Aorta (tissue), 5 donors: ENCODE measurements at regions not wholly inside any gene's neighbourhood (a gene's known extent, or its start where the extent isn't known, plus 50 kb on each side); places are given as distances from the start of the nearest gene placed in this dataset.
"Not testable (repeated sequence)": the region's sequence is repeated elsewhere in the genome, so short reads cannot be mapped to it uniquely, and the experiment has no call there.

Source experiments
- ATAC-seq: fragments of 200-7000 bp; cut with Tn5 transposase; one replicate; pipeline ENCODE4 v1.9.1; 2022; ENCODE audit warnings: moderate library complexity; ENCODE audit not compliant: low FRiP score
- DNase-seq, 2 donors: peaks; one replicate each; pipeline ENCODE4 v3.0.0-alpha.2; 2020
- H3K27ac ChIP-seq, 2 donors: one replicate each; pipeline ENCODE4 v1.5.1; 2013; ENCODE audit warnings: low read length in 2 of 2, mild to moderate bottlenecking in 2 of 2, moderate library complexity in 2 of 2, control low read depth in 1 of 2, inconsistent platforms in 1 of 2, low read depth in 1 of 2
- H3K27me3 ChIP-seq, 2 donors: one replicate each; pipeline ENCODE4 v1.6.1; 2013; ENCODE audit warnings: control low read depth in 1 of 2, low read length in 1 of 2, mild to moderate bottlenecking in 1 of 2, moderate library complexity in 1 of 2; ENCODE audit not compliant: insufficient read depth in 2 of 2, control insufficient read depth in 1 of 2
- H3K36me3 ChIP-seq, 2 donors: one replicate each; pipeline ENCODE4 v1.6.1; 2013; ENCODE audit warnings: control low read depth in 1 of 2, low read length in 1 of 2, mild to moderate bottlenecking in 1 of 2; ENCODE audit not compliant: insufficient read depth in 2 of 2, control insufficient read depth in 1 of 2
- H3K4me1 ChIP-seq, 2 donors: one replicate each; pipeline ENCODE4 v1.6.1; 2013; ENCODE audit warnings: low read length in 2 of 2, control low read depth in 1 of 2, mild to moderate bottlenecking in 1 of 2, moderate library complexity in 1 of 2; ENCODE audit not compliant: insufficient read depth in 2 of 2, control insufficient read depth in 1 of 2
- H3K4me3 ChIP-seq, 2 donors: one replicate each; pipeline ENCODE4 v1.5.1; 2013; ENCODE audit warnings: low read length in 2 of 2, control low read depth in 1 of 2, mild to moderate bottlenecking in 1 of 2
- H3K9me3 ChIP-seq: one replicate; pipeline ENCODE4 v1.6.1; 2013; ENCODE audit warnings: mild to moderate bottlenecking, low read length; ENCODE audit not compliant: control insufficient read depth
- WGBS, 2 donors: extraction: QIAGEN DNeasy Blood & Tissue Kit; methylation state at CpG; one replicate each; pipeline ENCODE4 v1.1.7; 2013; 5-methylcytosine and 5-hydroxymethylcytosine counted together
- intact Hi-C, 2 donors: fragments of 100-400 bp; cut with DNase I; formaldehyde crosslinking; loops; one replicate each; pipeline versions ENCODE4 v1.14.2 to v1.15.0; 2022
- donor health status: healthy with polysubstance abuse.
- donor health status: Bipolar disorder and iron deficiency.
- donor health status: DM: no; HTN: no; CAD: no.
- donor health status: DM: no; HTN: no; CAD: no.
- donor health status: DM: yes; HTN: yes; CAD: no.

- WGBS, 2 donors = 43 to 45% methylated on average over 9 of the region's 9 CpGs
- Histone ChIP-seq H3K36me3 (no peaks in the 10 kb centered on the region), H3K4me3 (no peak overlapping the region), H3K4me1 (no peaks in the 10 kb centered on the region), H3K27me3 (peaks cover 0 to 2% of the 10 kb centered on the region in 2 donors), H3K9me3 (no peaks in the 10 kb centered on the region), H3K27ac (no peak overlapping the region)
- intact Hi-C loops = no loop called here
- ATAC-seq = no peak
- no peak for DNase-seq
Observed at GRCh38 chr10:84607523-84607922, 279.1 kb downstream of the CCSER2 start.

GRCh38 chr10:84608126-84608525, 279.7 kb downstream of the CCSER2 start:
- H3K27ac ChIP-seq = no peak overlapping the region
- no peaks in the 10 kb centered on the region for H3K4me1 ChIP-seq
- ATAC-seq (no peak), DNase-seq (no peak)
- no peak overlapping the region for H3K4me3 ChIP-seq
- no peaks in the 10 kb centered on the region for H3K9me3 ChIP-seq
- WGBS, 2 donors = 92 to 95% methylated on average over 4 of the region's 4 CpGs
- H3K27me3 ChIP-seq = peaks cover 0 to 2% of the 10 kb centered on the region in 2 donors
- intact Hi-C loops = no loop called here
- no peaks in the 10 kb centered on the region for H3K36me3 ChIP-seq

- no peaks in the 10 kb centered on the region for H3K36me3 ChIP-seq
- DNase-seq (no peak), ATAC-seq (no peak)
- intact Hi-C loops = no loop called here
- no peaks in the 10 kb centered on the region for H3K9me3 ChIP-seq
- WGBS, 2 donors = 29 to 33% methylated on average over 7 of the region's 7 CpGs
- no peaks in the 10 kb centered on the region for H3K4me1 ChIP-seq
- H3K27ac ChIP-seq = no peak overlapping the region
- H3K27me3 ChIP-seq = peaks cover 0 to 4% of the 10 kb centered on the region in 2 donors
- H3K4me3 ChIP-seq = no peak overlapping the region
Observed at GRCh38 chr10:84613336-84614021, 285.1 kb downstream of the CCSER2 start.

- intact Hi-C loops = no loop called here
- Histone ChIP-seq H3K27me3 (no peaks in the 10 kb centered on the region), H3K36me3 (no peaks in the 10 kb centered on the region), H3K27ac (no peak overlapping the region), H3K4me3 (no peak overlapping the region), H3K4me1 (no peaks in the 10 kb centered on the region), H3K9me3 (no peaks in the 10 kb centered on the region)
- no peak for ATAC-seq
- 76 to 78% methylated on average over 6 of the region's 6 CpGs for WGBS, 2 donors
- DNase-seq = no peak
Observed at GRCh38 chr10:84626397-84627087, 298.2 kb downstream of the CCSER2 start.

- Histone ChIP-seq H3K27ac (no peak overlapping the region), H3K4me1 (no peaks in the 10 kb centered on the region), H3K9me3 (peaks cover 1% of the 10 kb centered on the region), H3K4me3 (no peak overlapping the region), H3K27me3 (no peaks in the 10 kb centered on the region), H3K36me3 (no peaks in the 10 kb centered on the region)
- 64 to 68% methylated on average over 5 of the region's 5 CpGs for WGBS, 2 donors
- DNase-seq (no peak), ATAC-seq (no peak)
- intact Hi-C loops = no loop called here
Observed at GRCh38 chr10:84632866-84633265, 304.5 kb downstream of the CCSER2 start.

- Histone ChIP-seq H3K4me1 (no peaks in the 10 kb centered on the region), H3K27me3 (no peaks in the 10 kb centered on the region), H3K27ac (no peak overlapping the region), H3K36me3 (no peaks in the 10 kb centered on the region), H3K4me3 (no peak overlapping the region), H3K9me3 (peaks cover 1% of the 10 kb centered on the region)
- ATAC-seq (no peak), DNase-seq (no peak)
- intact Hi-C loops = no loop called here
- 80 to 97% methylated on average over 5 of the region's 5 CpGs for WGBS, 2 donors
Observed at GRCh38 chr10:84634636-84635035, 306.2 kb downstream of the CCSER2 start.

GRCh38 chr10:84650628-84651027, 322.2 kb downstream of the CCSER2 start:
- H3K27me3 ChIP-seq, H3K27ac ChIP-seq, H3K4me1 ChIP-seq, H3K4me3 ChIP-seq, H3K36me3 ChIP-seq, DNase-seq, intact Hi-C loops, ATAC-seq, H3K9me3 ChIP-seq: not testable (repeated sequence)
- 60 to 71% methylated on average over 1 of the region's 1 CpG for WGBS, 2 donors

GRCh38 chr10:84654671-84655070, 326.3 kb downstream of the CCSER2 start:
- 64 to 66% methylated on average over 2 of the region's 2 CpGs for WGBS, 2 donors
- DNase-seq (no peak), ATAC-seq (no peak)
- no peaks in the 10 kb centered on the region for H3K4me1 ChIP-seq
- intact Hi-C loops = no loop called here
- no peaks in the 10 kb centered on the region for H3K27me3 ChIP-seq
- no peaks in the 10 kb centered on the region for H3K36me3 ChIP-seq
- H3K9me3 ChIP-seq = no peaks in the 10 kb centered on the region
- H3K4me3 ChIP-seq = no peak overlapping the region
- H3K27ac ChIP-seq = no peak overlapping the region

GRCh38 chr10:84659027-84659426, 330.6 kb downstream of the CCSER2 start:
- Histone ChIP-seq H3K9me3 (no peaks in the 10 kb centered on the region), H3K27me3 (no peaks in the 10 kb centered on the region), H3K27ac (no peak overlapping the region), H3K4me1 (no peaks in the 10 kb centered on the region), H3K4me3 (no peak overlapping the region), H3K36me3 (no peaks in the 10 kb centered on the region)
- DNase-seq (no peak), ATAC-seq (no peak)
- WGBS, 2 donors = 85 to 88% methylated on average over 6 of the region's 6 CpGs
- intact Hi-C loops = no loop called here
